OCI-LY3 (cell line): ENCODE measurements at regions not wholly inside any gene's neighbourhood (a gene's known extent, or its start where the extent isn't known, plus 50 kb on each side); places are given as distances from the start of the nearest gene placed in this dataset.

Experiments
- EZH2phosphoT487 ChIP-seq: fragments of 200-600 bp; shearing (Covaris generic); IDR thresholded peaks from 2 replicates; pipeline ENCODE4 v1.6.1; 2018; ENCODE audit warnings: antibody characterized with exemption, mixed run types, low read depth
- TF ChIP-seq, protein P1 (sequence below): fragments of 200-600, 300-600 bp; sonication (generic); IDR thresholded peaks from 2 replicates; pipeline ENCODE4 v1.5.1; 2014; ENCODE audit warnings: antibody characterized with exemption, low read length, low read depth

DNA sequence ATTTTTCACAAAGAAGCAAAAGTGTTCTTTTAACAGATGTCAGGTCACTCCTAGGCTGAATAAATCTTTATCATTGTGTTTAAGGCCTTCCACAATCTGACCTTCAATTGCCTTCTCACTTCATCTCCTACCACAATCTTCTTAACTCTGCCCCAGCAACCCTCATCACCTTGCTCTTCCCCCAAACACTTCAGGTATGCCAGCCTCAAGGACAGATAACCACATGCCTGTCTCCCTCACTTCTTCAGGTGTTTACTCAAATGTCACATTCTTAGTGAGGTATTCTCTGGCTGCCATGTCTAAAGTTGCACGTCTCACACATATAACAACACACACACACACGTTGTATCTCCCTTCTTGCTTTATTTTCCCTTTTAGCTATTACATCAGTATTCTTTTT is 146.5 kb downstream of the ANKRD50 start:
- TF ChIP-seq, protein P1, sequence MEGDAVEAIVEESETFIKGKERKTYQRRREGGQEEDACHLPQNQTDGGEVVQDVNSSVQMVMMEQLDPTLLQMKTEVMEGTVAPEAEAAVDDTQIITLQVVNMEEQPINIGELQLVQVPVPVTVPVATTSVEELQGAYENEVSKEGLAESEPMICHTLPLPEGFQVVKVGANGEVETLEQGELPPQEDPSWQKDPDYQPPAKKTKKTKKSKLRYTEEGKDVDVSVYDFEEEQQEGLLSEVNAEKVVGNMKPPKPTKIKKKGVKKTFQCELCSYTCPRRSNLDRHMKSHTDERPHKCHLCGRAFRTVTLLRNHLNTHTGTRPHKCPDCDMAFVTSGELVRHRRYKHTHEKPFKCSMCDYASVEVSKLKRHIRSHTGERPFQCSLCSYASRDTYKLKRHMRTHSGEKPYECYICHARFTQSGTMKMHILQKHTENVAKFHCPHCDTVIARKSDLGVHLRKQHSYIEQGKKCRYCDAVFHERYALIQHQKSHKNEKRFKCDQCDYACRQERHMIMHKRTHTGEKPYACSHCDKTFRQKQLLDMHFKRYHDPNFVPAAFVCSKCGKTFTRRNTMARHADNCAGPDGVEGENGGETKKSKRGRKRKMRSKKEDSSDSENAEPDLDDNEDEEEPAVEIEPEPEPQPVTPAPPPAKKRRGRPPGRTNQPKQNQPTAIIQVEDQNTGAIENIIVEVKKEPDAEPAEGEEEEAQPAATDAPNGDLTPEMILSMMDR: no peak
- TF ChIP-seq EZH2phosphoT487: no peak
